Esophagus squamous epithelium (tissue), 4 donors: ENCODE measurements at regions not wholly inside any gene's neighbourhood (a gene's known extent, or its start where the extent isn't known, plus 50 kb on each side); places are given as distances from the start of the nearest gene placed in this dataset.

Experiments used
- CTCF ChIP-seq, 6 experiments: fragments of 450-650 bp in 4 of 6; fragments of 200-600 bp in 2 of 6; sonication (generic) in 2 of 6; IDR thresholded peaks; one replicate each; pipeline ENCODE4 v1.5.1; 2016 to 2019; ENCODE audit warnings: antibody characterized with exemption in 6 of 6, mild to moderate bottlenecking in 4 of 6, moderate library complexity in 4 of 6
- POLR2A ChIP-seq, 4 donors: fragments of 450-650 bp; IDR thresholded peaks; one replicate each; pipeline ENCODE4 v1.6.1; 2017; ENCODE audit warnings: antibody characterized with exemption in 4 of 4, mild to moderate bottlenecking in 4 of 4, moderate library complexity in 3 of 4

GRCh38 chr14:26190646-26191045 is 407.2 kb downstream of the NOVA1 start:
- TF ChIP-seq POLR2A (IDR thresholded peaks at IDR 0.05) (no peak), CTCF (IDR thresholded peaks at IDR 0.05) (no peak)
